GDM1 (cell line): ENCODE measurements at regions not wholly inside any gene's neighbourhood (a gene's known extent, or its start where the extent isn't known, plus 50 kb on each side); places are given as distances from the start of the nearest gene placed in this dataset.

Source experiments
- DNase-seq: peaks from one replicate; lab custom pipeline; 2025; lab: John Stamatoyannopoulos, UW

GRCh38 chr2:145283131-145283530, 763.2 kb upstream of the ZEB2 start:
- no peak for DNase-seq

GRCh38 chr2:145277922-145278321, 758.0 kb upstream of the ZEB2 start:
- no peak for DNase-seq

- no peak for DNase-seq
Observed at GRCh38 chr2:145273840-145274239, 753.9 kb upstream of the ZEB2 start.

GRCh38 chr2:145268931-145269330, 749.0 kb upstream of the ZEB2 start:
- DNase-seq: no peak

DNA sequence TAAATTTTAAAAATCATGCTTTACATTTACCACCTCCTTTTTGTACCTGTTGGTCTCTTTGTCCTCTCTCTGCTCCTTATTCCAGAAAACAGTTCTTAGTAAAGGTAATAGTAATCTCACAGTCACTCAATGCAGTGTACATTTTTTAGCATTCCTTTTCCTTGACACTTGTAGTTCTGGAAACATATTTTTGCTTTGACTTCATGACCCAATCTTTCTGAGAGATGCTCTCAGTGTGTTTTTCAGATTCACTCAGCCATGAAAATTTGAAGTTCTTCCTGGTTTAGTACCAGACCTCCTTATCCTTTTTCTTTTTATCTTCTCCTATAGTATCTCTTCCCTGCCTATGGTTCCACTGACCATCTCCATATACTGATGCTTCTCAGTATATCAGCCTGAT, 747.5 kb upstream of the ZEB2 start:
- DNase-seq: no peak

DNA sequence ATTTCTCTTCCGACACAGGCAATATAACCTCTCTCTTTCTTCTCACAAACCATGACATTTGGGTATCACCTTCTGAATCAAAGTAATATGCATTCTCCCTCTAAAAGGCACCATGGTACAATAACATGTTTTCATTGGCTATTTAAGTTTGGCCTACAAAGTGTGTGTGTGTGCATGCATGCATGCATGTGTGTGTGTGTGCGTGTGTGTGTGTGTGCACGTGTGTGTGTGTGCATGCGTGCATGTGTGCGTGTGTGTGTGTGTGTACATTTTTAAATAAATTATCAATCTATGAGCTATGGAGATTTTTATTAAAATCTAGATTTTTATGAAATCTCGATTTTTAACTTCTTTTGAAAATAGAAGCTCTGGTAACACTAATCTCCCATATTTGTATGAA, 745.3 kb upstream of the ZEB2 start:
- no peak for DNase-seq

DNA sequence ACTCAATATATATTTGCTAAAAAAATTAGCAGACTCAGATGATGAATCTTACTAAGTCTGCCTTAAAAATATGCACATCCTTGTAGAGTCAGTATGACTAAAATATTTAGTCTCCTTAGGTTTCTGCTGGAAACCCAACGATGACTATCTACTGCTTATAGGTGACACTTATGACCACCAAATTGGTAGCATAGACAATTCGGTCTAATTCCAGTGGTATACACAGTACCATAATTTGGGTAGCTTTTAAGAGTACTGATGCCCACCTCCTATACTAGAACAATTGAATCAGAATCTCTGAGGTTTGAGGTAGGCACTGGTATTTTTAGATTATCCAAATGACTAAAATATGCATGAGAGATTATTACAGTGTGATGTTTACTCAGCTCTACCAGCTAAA, 740.8 kb upstream of the ZEB2 start:
- no peak for DNase-seq

DNA sequence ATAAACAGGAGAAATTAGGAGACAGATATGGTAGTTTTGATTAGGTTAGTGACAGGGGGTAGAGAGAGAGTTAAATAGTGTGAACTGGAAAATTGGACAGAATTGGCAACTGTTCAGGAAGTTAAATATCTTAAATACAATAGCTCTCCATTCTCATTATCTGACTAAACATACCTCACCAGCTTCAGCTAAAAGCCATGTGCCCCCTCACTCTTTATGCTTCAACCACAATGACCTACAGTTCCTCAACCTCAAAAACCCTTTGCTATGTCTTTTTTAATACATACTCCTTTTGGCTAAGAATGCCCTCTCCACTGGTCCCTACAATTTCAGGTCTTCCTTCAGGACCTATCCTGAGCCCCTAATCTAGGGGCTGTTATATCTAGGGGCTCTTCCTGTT, 740.2 kb upstream of the ZEB2 start:
- DNase-seq: no peak

- DNase-seq: peak; percentile 35
Observed at GRCh38 chr2:145258903-145259579, 739.1 kb upstream of the ZEB2 start.

DNA sequence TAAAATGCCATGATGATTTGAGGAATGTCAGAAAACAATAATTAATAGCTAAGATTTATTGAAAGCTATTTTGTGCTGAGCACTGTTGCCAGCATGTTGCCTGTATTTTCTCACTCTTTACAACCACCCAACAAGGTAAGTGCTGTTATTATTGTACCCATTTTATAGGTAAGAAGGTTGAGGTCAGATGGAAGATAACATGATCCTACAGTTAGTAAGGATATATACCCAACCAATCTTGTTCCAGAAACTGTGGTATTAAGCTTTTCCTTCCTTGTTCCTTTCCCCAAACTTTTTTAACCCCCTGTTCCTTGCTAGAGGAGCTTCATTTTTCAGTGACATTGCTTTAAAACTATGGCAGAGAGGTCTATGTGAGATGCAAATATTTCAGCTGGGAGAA, 738.0 kb upstream of the ZEB2 start:
- no peak for DNase-seq

- DNase-seq: no peak
Observed at GRCh38 chr2:145256551-145256950, 736.6 kb upstream of the ZEB2 start.

DNA sequence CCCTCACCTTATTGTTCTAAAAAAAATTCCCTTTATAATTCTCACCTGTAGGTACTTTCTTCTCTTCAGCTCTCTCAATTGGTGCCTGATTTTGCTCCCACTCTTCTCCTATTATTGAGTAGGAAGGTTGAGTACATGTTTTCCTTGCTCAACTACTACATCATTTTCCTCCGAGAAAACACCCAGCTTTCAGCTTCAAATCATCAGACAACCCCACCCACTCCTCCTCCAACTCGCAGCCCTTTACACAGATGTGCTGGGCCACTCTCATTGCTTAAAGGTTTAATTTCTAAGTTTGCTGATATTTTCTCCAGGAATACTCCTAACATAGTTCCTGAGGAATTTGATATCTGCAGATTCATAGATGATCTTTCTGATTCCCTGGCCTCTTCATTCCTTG, 734.4 kb upstream of the ZEB2 start:
- DNase-seq: no peak

- no peak for DNase-seq
Observed at GRCh38 chr2:145253492-145253891, 733.6 kb upstream of the ZEB2 start.

GRCh38 chr2:145245268-145245870, 725.5 kb upstream of the ZEB2 start:
- DNase-seq: no peak

- DNase-seq: no peak
Observed at GRCh38 chr2:145235312-145235711, 715.4 kb upstream of the ZEB2 start.

DNA sequence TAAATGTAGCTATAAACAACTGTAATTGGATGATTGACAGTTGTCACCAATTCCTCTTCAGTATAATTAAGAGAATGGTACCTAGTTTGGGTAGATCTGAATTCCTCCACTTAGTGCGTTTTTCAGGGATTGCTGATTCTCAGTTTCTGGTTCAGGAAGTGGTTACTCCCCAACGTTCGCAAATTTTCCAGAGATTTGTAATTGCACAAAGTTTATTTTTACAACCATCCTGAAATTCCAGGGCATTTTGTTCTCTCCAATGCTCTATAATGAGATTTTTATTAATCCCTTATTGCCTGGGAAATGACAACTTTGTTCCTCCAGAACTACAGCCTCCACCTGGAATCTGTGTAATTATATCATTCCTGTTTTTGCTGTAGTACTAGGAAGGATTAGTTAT, 710.6 kb upstream of the ZEB2 start:
- no peak for DNase-seq

DNA sequence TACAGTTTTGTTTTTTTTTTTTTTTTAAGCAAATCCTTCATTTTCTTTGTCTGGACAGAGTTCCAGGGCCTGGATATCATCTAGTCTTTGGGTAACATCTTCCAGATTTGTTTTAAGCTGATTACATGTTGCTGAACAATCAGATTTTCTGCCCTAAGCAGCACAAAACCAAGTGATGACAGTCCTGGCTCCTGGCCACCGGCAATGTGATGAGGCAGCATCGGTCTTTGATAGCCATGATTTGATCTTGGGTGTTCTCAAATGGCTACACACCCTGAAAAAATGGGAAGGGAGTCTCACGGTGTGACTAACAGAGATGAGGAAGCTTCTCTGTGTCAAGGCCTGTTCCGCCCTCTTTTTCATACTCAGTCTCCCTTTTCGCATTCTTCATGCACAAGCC, 708.6 kb upstream of the ZEB2 start:
- no peak for DNase-seq

- DNase-seq: no peak
Observed at GRCh38 chr2:145226901-145227300, 707.0 kb upstream of the ZEB2 start.

DNA sequence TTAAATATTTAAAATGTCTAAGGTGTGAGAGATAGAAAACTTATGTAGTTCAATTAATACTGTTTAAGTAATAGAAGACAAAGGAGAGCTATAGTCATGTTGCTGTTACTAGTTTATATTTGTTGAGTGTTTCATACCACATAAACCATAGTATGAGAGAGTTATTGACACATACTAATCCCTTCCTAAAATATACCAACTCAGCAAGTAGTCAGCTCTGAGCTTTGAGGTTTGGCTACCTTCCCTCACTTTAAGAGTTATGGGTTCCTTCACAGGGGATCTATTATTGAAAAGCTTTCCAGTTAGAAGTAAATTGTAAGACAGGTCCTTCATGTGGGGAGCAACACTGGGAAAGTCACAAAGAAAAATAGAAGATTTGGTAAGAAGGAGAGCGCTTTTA, 701.6 kb upstream of the ZEB2 start:
- no peak for DNase-seq

GRCh38 chr2:145221032-145221431, 701.1 kb upstream of the ZEB2 start:
- DNase-seq: no peak

GRCh38 chr2:145220496-145220895, 700.6 kb upstream of the ZEB2 start:
- no peak for DNase-seq

DNA sequence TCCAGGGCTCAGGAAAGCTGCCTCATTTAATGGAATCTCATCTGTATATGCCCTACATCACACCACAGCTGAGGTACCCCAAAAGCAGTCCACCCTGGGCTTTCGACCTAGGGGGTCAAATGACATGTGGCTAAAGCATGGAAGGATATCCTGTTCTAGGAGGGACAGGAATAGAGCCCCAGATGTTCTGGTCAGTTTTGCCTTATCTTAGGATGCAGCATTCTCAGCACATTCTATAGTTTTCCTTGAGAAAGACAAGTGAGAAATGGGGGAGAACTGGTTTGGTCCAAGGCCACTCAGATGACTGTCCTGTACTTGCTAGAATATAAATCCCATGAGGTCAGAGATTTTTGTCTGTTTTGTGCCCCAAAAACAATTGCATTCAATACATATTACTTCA, 688.0 kb upstream of the ZEB2 start:
- no peak for DNase-seq

- no peak for DNase-seq
Observed at GRCh38 chr2:145206496-145207281, 686.8 kb upstream of the ZEB2 start.
